GM21447 (cell line): ENCODE measurements at regions not wholly inside any gene's neighbourhood (a gene's known extent, or its start where the extent isn't known, plus 50 kb on each side); places are given as distances from the start of the nearest gene placed in this dataset.
"Not testable (repeated sequence)": the region's sequence is repeated elsewhere in the genome, so short reads cannot be mapped to it uniquely, and the experiment has no call there.

ENCODE experiments used
- ATAC-seq: cut with Tn5 transposase; IDR thresholded peaks from one replicate; pipeline ENCODE4 v1.9.1; 2021; ENCODE audit not compliant: unreplicated experiment

- ATAC-seq, result no peak
Observed at GRCh38 chr5:152184266-152184665, 220.8 kb downstream of the NMUR2 start.

- ATAC-seq, result no peak
Observed at GRCh38 chr5:152181461-152181860, 223.6 kb downstream of the NMUR2 start.

DNA sequence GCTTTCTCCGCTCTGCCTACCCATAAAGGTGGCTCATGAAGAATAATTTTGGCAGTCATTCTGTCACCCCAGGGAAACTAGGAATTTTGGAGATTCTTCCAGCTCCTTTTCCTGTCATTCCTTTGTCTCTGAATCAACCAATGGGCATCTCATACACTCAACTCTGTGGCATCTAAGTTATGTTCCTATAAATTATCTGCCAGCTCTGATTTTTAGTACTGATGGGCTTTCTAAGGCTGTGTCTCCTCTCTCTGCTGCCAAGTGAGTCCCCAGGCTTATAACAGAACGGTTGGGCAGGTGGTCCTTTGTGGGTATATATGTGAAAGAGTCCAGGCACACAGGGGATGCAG is 226.8 kb downstream of the NMUR2 start:
- no peak for ATAC-seq

GRCh38 chr5:152177626-152178349 is 227.3 kb downstream of the NMUR2 start:
- ATAC-seq, result no peak

GRCh38 chr5:152171888-152172287 is 233.2 kb downstream of the NMUR2 start:
- ATAC-seq, result no peak

- no peak for ATAC-seq
Observed at GRCh38 chr5:152170350-152170749, 234.7 kb downstream of the NMUR2 start.

DNA sequence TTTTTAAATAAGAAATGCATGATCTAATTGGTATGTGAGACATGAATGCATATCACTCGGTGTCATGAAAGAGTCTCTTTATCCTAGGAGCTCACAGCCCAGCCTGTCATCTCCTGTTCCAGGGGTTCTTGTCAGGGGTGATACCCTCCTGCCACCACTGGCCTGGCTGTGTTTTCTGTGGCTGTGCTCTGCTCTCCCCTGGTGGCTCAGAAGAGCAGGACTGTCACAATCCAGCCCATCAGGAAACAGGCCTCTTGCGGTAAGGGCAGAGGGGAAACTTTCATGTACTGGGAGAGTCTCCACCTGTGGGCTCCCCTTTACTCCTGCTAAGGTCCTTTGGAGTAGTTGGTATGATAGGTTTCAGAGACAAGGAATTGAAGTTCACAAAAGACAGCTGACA is 240.2 kb upstream of the GLRA1 start:
- ATAC-seq, result no peak

GRCh38 chr5:152159894-152160293 is 235.2 kb upstream of the GLRA1 start:
- ATAC-seq, result not testable (repeated sequence)

GRCh38 chr5:152154452-152154851 is 229.8 kb upstream of the GLRA1 start:
- ATAC-seq, result not testable (repeated sequence)

DNA sequence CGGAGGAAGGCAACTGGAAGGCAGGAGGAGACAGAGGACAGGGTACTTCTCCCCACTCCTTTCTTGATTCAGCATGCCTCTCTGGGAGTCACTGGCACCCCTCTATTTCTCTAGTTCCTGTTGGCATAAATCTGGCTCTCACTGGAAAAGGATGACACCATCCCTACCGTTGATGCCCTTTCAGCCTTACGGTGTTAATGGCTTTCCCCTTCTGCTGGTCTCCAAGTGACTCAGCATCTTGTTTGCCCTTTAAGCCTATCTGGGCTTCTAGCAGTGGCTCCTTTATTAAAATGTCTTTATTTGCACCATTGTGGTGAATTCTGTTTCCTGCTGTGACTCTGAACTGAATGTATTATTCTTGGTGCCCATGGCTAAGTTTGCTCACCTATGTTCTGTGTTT is 227.3 kb upstream of the GLRA1 start:
- no peak for ATAC-seq

DNA sequence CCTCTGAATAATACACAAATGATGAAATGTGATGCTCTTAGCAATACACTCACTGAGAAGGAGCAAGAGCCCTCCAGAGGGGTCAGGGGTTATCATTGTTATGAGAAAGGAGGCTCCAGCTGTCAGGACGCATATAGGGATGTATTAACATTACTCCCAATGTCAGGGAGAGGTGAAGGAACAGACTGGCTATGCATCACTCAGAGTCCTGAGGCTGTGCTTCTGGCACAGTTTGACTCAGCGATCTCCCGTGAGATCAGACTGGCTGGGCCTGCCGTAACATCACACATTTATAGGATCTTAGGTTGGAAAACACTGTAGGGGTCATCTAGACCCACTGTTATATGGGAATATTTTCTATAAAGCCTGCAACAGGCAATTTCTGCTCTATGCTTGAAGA is 226.5 kb upstream of the GLRA1 start:
- no peak for ATAC-seq

DNA sequence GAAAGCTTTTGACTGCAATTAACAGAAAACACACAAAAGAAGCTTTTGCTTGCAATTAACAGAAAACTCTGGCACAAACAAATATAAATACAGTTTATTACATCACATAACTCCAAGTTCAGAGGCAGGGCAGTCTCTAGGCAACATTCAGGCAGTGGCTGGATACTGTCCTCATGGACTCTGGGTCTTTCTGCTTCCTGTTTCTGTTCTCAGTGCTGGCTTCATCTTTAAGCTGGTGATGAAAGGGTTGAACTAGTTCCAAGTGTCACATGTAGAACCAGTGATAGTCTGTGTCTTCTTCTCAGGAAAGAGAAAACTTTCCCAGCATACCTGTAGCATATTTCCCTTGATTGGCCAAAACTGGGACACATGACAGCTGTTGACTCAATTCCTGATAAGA is 222.6 kb upstream of the GLRA1 start:
- ATAC-seq, result no peak

GRCh38 chr5:152146566-152146965 is 221.9 kb upstream of the GLRA1 start:
- ATAC-seq, result no peak

GRCh38 chr5:152144556-152144955 is 219.9 kb upstream of the GLRA1 start:
- ATAC-seq, result no peak

GRCh38 chr5:152144030-152144429 is 219.4 kb upstream of the GLRA1 start:
- ATAC-seq, result no peak

DNA sequence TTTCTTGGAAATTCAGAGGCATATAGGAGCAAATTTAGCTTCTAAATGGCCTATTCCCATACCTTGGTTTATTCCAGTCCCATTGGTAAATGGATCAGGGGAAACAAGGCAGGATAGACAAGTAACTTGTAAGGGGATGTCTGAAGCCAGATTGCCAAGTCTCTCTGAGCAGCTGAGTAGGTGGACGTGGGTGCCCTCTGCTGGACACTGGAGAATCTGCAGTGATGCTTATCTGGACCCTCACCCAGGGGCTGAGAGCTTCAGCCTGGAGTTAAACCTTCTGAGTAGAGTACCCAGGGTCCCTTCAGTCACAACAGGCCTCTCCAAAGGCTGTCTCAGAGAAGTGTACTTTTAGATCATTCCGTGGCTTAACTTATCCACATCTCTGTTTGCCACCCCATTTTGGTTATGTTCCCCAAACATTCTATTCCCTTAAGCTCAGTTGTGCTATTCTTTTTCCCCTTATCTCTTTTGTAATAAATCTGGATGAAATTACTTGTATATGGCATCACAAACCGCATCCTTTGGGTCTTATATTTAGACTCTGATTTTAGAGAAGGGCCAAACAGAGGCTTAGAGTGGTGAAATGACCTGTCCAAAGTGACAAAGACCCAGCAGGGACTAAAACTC is 218.3 kb upstream of the GLRA1 start:
- peak; percentile 86 for ATAC-seq

DNA sequence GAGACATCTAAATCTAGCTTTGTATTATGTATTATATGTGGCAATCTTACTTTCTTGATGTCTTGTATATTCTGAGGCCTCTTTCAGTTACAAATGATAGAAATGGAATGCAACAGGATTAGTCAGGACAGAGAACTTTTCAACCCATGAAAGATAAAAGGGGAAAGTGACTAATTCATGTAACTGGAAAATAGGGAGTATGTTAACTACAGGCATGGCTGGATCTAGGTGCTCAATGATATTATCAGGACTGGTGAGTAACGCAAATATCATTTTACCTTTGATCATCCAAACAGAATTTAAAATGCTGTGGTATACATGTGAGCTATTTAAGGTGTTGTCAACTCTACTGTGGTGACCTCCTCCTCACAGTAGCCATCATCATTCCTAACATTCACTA is 215.7 kb upstream of the GLRA1 start:
- no peak for ATAC-seq

- ATAC-seq, result no peak
Observed at GRCh38 chr5:152137063-152137462, 212.4 kb upstream of the GLRA1 start.

DNA sequence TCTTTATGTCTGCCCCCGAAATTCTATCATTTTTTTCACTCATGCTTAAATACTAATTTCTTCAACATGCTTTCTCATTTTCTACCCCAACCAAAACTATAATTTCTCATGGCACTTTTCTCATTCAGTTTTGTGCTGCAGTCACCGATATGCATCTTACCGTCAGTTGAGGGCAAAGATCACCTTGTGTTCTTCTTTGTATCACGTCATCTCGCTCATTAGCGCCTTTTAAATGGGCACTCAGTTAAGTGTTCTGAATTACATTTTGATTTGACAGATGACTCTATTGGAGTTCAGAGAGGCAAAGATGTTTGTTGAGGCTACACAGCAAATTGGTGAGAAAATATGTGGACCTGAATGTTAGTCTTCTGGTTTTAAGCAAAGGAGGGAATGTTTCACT is 211.7 kb upstream of the GLRA1 start:
- ATAC-seq, result no peak

DNA sequence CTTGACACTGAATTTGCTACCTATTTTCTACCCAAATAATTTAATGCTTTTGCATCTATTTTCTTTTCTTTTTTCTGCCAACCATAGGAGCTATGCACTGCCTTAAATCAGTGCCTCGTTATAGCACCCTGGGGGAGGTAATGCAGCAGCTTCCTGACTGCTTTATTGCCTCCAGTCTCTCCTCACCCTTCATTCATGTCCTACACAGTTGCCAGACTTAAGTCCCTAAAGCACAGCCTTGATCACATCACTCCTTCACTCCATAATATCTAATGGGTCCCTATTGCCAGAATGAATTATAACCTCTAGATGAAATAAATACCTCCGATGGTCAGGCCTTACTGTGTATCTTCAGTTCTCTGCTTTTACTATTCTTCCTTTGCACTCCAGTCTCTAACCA is 211.2 kb upstream of the GLRA1 start:
- no peak for ATAC-seq

DNA sequence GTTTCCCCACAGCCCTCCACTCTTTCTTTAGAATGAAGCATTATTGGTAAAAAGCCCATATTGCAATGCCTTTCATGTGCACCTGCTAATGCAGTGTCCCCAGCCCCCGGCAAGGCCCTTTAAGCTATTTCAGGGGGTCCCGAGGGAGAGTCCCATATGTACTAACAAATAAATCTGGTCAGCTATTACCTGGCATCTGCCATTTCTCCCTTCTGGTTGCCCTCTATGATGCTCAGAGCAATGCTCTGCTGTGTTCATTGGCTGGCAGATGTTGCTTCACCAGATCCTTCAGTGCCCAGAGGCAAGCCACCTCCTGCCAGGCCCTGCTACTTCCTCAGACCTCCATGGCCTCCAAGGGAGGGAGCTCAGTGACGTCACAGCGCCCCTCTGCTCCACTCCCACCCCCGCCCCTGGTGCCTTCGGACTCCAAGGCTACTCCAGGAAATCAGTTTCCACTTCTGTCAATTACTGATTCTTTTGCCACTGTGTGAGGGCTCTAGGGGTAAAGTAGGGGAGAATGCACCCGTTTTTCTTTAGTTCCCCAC is 201.1 kb upstream of the GLRA1 start:
- ATAC-seq, result no peak

DNA sequence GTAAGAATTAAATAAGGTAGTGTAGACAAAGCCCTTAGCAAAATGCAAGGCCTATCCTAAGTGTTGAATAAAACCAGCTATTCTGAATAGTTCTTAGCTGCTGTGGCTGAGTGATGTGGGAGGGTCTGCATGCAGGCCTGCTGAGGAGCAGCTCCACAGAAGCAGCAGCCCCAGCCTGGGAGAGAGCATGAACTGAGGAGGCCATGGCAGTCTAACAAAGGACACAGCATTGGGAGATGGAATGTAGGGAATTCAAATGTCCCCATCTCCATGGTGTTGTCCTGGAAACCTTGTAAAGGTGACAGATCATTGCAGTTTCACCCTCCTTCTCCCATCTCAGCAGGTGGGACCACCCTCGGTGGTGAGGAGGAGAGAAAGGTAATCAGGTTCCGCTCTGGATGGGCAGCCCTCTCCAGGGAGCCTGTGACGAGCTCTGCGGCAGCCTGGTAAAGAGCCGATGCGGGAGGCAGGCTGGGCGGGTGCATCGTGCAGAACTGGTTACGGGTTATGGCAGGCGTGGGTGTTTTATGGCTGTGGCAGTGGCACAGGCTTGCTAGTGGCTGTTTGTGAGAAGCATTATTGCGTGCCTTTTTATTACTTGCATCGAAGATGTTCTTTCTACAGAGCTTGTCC is 199.9 kb upstream of the GLRA1 start:
- no peak for ATAC-seq
